ENCODE measurements at regions not wholly inside any gene's neighbourhood (a gene's known extent, or its start where the extent isn't known, plus 50 kb on each side); places are given as distances from the start of the nearest gene placed in this dataset.

- Mint-ChIP-seq H3K27ac (ENCODE audit: unreplicated experiment) (no peak overlapping the region), H3K36me3 (ENCODE audit: unreplicated experiment) (no peaks in the 10 kb centered on the region), H3K4me1 (ENCODE audit: low read depth, unreplicated experiment) (peaks cover 28% of the 10 kb centered on the region), H3K27me3 (ENCODE audit: unreplicated experiment) (peaks cover 9% of the 10 kb centered on the region), H3K4me3 (ENCODE audit: unreplicated experiment) (no peak overlapping the region), H3K9me3 (ENCODE audit: unreplicated experiment) (peaks cover 22% of the 10 kb centered on the region)
- DNase-seq, result no peak
- TF ChIP-seq CTCF (IDR thresholded peaks at IDR 0.05; ENCODE audit: partially characterized antibody, unreplicated experiment), result no peak
Observed at GRCh38 chr2:12173943-12174340, 427.5 kb downstream of the LPIN1 start.

- Mint-ChIP-seq H3K4me3 (ENCODE audit: unreplicated experiment) (no peak overlapping the region), H3K27ac (ENCODE audit: unreplicated experiment) (no peak overlapping the region), H3K4me1 (ENCODE audit: low read depth, unreplicated experiment) (peaks cover 29% of the 10 kb centered on the region), H3K27me3 (ENCODE audit: unreplicated experiment) (peaks cover 9% of the 10 kb centered on the region), H3K36me3 (ENCODE audit: unreplicated experiment) (no peaks in the 10 kb centered on the region), H3K9me3 (ENCODE audit: unreplicated experiment) (peaks cover 22% of the 10 kb centered on the region)
- DNase-seq, result no peak
- TF ChIP-seq CTCF (IDR thresholded peaks at IDR 0.05; ENCODE audit: partially characterized antibody, unreplicated experiment), result no peak
Observed at GRCh38 chr2:12175323-12175722, 428.9 kb downstream of the LPIN1 start.

- H3K27ac Mint-ChIP-seq (ENCODE audit: unreplicated experiment), result peak overlapping the region; percentile 83
- DNase-seq, result peak; percentile 42
- H3K27me3 Mint-ChIP-seq (ENCODE audit: unreplicated experiment), result peaks cover 9% of the 10 kb centered on the region
- peak overlapping the region; percentile 48 for H3K4me3 Mint-ChIP-seq (ENCODE audit: unreplicated experiment)
- H3K4me1 Mint-ChIP-seq (ENCODE audit: low read depth, unreplicated experiment), result peaks cover 29% of the 10 kb centered on the region
- no peaks in the 10 kb centered on the region for H3K36me3 Mint-ChIP-seq (ENCODE audit: unreplicated experiment)
- TF ChIP-seq CTCF (IDR thresholded peaks at IDR 0.05; ENCODE audit: partially characterized antibody, unreplicated experiment), result no peak
- peaks cover 22% of the 10 kb centered on the region for H3K9me3 Mint-ChIP-seq (ENCODE audit: unreplicated experiment)
Observed at GRCh38 chr2:12176623-12177454, 430.4 kb downstream of the LPIN1 start.

GRCh38 chr2:12177455-12178288 is 431.2 kb downstream of the LPIN1 start:
- DNase-seq, result peak; percentile 64
- Mint-ChIP-seq H3K9me3 (ENCODE audit: unreplicated experiment) (peaks cover 22% of the 10 kb centered on the region), H3K36me3 (ENCODE audit: unreplicated experiment) (no peaks in the 10 kb centered on the region), H3K27ac (ENCODE audit: unreplicated experiment) (peak overlapping the region; percentile 83), H3K4me3 (ENCODE audit: unreplicated experiment) (no peak overlapping the region), H3K27me3 (ENCODE audit: unreplicated experiment) (peaks cover 9% of the 10 kb centered on the region), H3K4me1 (ENCODE audit: low read depth, unreplicated experiment) (peaks cover 29% of the 10 kb centered on the region)
- TF ChIP-seq CTCF (IDR thresholded peaks at IDR 0.05; ENCODE audit: partially characterized antibody, unreplicated experiment), result no peak
